Caco-2 (cell line): ENCODE measurements at regions not wholly inside any gene's neighbourhood (a gene's known extent, or its start where the extent isn't known, plus 50 kb on each side); places are given as distances from the start of the nearest gene placed in this dataset.

Source experiments
- BruUV-seq: library from RNA; stranded (reverse); fragments of 400-500 nt; replicated peaks from 2 replicates; lab custom pipeline; 2021; lab: Mats Ljungman, UMichigan
- CTCF ChIA-PET: fragments of 300-600 bp; sonication (Branson Sonifier 250); formaldehyde crosslinking; loops from one replicate; lab custom pipeline; 2022; ENCODE audit warnings: antibody characterized with exemption; lab: Charles Lee
- POLR2A ChIA-PET: fragments of 300-600 bp; sonication (Branson Sonifier 250); formaldehyde crosslinking; loops from one replicate; lab custom pipeline; 2022; ENCODE audit warnings: antibody characterized with exemption; lab: Charles Lee
- DNase-seq, 2 experiments: peaks; one replicate each; pipeline versions ENCODE4 v3.0.0 to v3.0.0-alpha.2; 2020 to 2022
- H3K27me3 ChIP-seq: replicated peaks from 2 replicates; pipeline ENCODE4 v1.6.0; 2011; ENCODE audit warnings: low read length; ENCODE audit not compliant: control insufficient read depth, insufficient read depth
- H3K36me3 ChIP-seq: 2 replicates; pipeline ENCODE4 v1.5.1; 2011; ENCODE audit warnings: low read length; ENCODE audit not compliant: control insufficient read depth, insufficient read depth
- H3K4me1 ChIP-seq: fragments of 250-450 bp; sonication (Bioruptor Pico); 2 replicates; pipeline ENCODE4 v1.5.1; 2020; ENCODE audit warnings: mild to moderate bottlenecking
- H3K4me3 ChIP-seq: 2 replicates; pipeline ENCODE4 v1.5.1; 2011; ENCODE audit warnings: low read depth, mild to moderate bottlenecking, control low read depth, low read length
- H3K9me3 ChIP-seq: fragments of 250-450 bp; sonication (Bioruptor Pico); 2 replicates; pipeline ENCODE4 v1.5.1; 2020; ENCODE audit warnings: mild to moderate bottlenecking, moderate library complexity
- H3K27ac Mint-ChIP-seq: one replicate; pipeline ENCODE4 v1.8.0; 2022; ENCODE audit warnings: mixed read lengths; ENCODE audit not compliant: unreplicated experiment
- H3K27me3 Mint-ChIP-seq: one replicate; pipeline ENCODE4 v1.8.0; 2022; ENCODE audit warnings: mixed read lengths; ENCODE audit not compliant: insufficient read depth, unreplicated experiment
- H3K36me3 Mint-ChIP-seq: one replicate; pipeline ENCODE4 v1.8.0; 2022; ENCODE audit warnings: mild to moderate bottlenecking, mixed read lengths; ENCODE audit not compliant: insufficient read depth, unreplicated experiment
- H3K4me1 Mint-ChIP-seq: one replicate; pipeline ENCODE4 v1.8.0; 2022; ENCODE audit warnings: low read depth, mixed read lengths; ENCODE audit not compliant: unreplicated experiment
- H3K4me3 Mint-ChIP-seq: one replicate; pipeline ENCODE4 v1.8.0; 2022; ENCODE audit warnings: mild to moderate bottlenecking, moderate library complexity, mixed read lengths; ENCODE audit not compliant: unreplicated experiment
- H3K9me3 Mint-ChIP-seq: one replicate; pipeline ENCODE4 v1.8.0; 2022; ENCODE audit warnings: mixed read lengths; ENCODE audit not compliant: unreplicated experiment
- CTCF ChIP-seq, 2 experiments: fragments of 200-600 bp in 1 of 2; IDR thresholded peaks; 1 replicate in 1 of 2; 2 replicates in 1 of 2; pipeline versions ENCODE4 v1.5.1 to v1.8.0; 2011 to 2022; ENCODE audit warnings: antibody characterized with exemption in 1 of 2, control low read depth in 1 of 2, inconsistent platforms in 1 of 2, low read depth in 1 of 2, low read length in 1 of 2, mild to moderate bottlenecking in 1 of 2, moderate library complexity in 1 of 2; ENCODE audit not compliant: insufficient read depth in 1 of 2, severe bottlenecking in 1 of 2, unreplicated experiment in 1 of 2
- intact Hi-C: fragments of 100-400 bp; cut with micrococcal nuclease; formaldehyde crosslinking; loops from one replicate; pipeline ENCODE4 v1.10.0; 2022; ENCODE audit not compliant: unreplicated experiment

GRCh38 chr4:62482355-62482754 lies 1282.2 kb downstream of the ADGRL3 start:
- peaks cover 17% of the 10 kb centered on the region for H3K4me1 Mint-ChIP-seq
- POLR2A ChIA-PET: no interaction called here
- H3K4me3 Mint-ChIP-seq: no peak overlapping the region
- no peaks in the 10 kb centered on the region for H3K9me3 ChIP-seq
- no peaks in the 10 kb centered on the region for H3K27me3 ChIP-seq
- TF ChIP-seq CTCF (IDR thresholded peaks at IDR 0.05; ENCODE audit: insufficient read depth in 1 of 2, low read depth in 1 of 2, low read length in 1 of 2, severe bottlenecking in 1 of 2, unreplicated experiment in 1 of 2): no peak
- H3K36me3 ChIP-seq: no peaks in the 10 kb centered on the region
- no peak overlapping the region for H3K27ac Mint-ChIP-seq
- DNase-seq: no peak
- no peaks in the 10 kb centered on the region for H3K36me3 Mint-ChIP-seq
- 0 out of 2 replicates have a peak, but pooled peaks cover 5% of the 10 kb centered on the region for H3K4me1 ChIP-seq
- no peaks in the 10 kb centered on the region for H3K9me3 Mint-ChIP-seq
- intact Hi-C loops: no loop called here
- no TSS peak for BruUV-seq
- CTCF ChIA-PET: no interaction called here
- no peak overlapping the region for H3K4me3 ChIP-seq
- no peaks in the 10 kb centered on the region for H3K27me3 Mint-ChIP-seq

- no peak for DNase-seq
- H3K36me3 ChIP-seq: no peaks in the 10 kb centered on the region
- H3K36me3 Mint-ChIP-seq: no peaks in the 10 kb centered on the region
- ChIA-PET POLR2A (no interaction called here), CTCF (no interaction called here)
- no peak overlapping the region for H3K4me3 Mint-ChIP-seq
- H3K4me1 Mint-ChIP-seq: no peaks in the 10 kb centered on the region
- no peak overlapping the region for H3K27ac Mint-ChIP-seq
- H3K4me1 ChIP-seq: no peaks in the 10 kb centered on the region
- BruUV-seq: no TSS peak
- H3K27me3 Mint-ChIP-seq: no peaks in the 10 kb centered on the region
- no peaks in the 10 kb centered on the region for H3K27me3 ChIP-seq
- H3K9me3 Mint-ChIP-seq: no peaks in the 10 kb centered on the region
- intact Hi-C loops: no loop called here
- TF ChIP-seq CTCF (IDR thresholded peaks at IDR 0.05; ENCODE audit: insufficient read depth in 1 of 2, low read depth in 1 of 2, low read length in 1 of 2, severe bottlenecking in 1 of 2, unreplicated experiment in 1 of 2): no peak
- no peak overlapping the region for H3K4me3 ChIP-seq
- no peaks in the 10 kb centered on the region for H3K9me3 ChIP-seq
Measured at GRCh38 chr4:62475596-62475995, 1275.5 kb downstream of the ADGRL3 start.

- H3K27me3 Mint-ChIP-seq: no peaks in the 10 kb centered on the region
- no peaks in the 10 kb centered on the region for H3K27me3 ChIP-seq
- no peaks in the 10 kb centered on the region for H3K9me3 ChIP-seq
- no peaks in the 10 kb centered on the region for H3K36me3 ChIP-seq
- DNase-seq: no peak
- H3K4me3 Mint-ChIP-seq: no peak overlapping the region
- no peak for TF ChIP-seq CTCF (IDR thresholded peaks at IDR 0.05; ENCODE audit: insufficient read depth in 1 of 2, low read depth in 1 of 2, low read length in 1 of 2, severe bottlenecking in 1 of 2, unreplicated experiment in 1 of 2)
- H3K27ac Mint-ChIP-seq: no peak overlapping the region
- H3K4me3 ChIP-seq: no peak overlapping the region
- intact Hi-C loops: no loop called here
- no peaks in the 10 kb centered on the region for H3K9me3 Mint-ChIP-seq
- no peaks in the 10 kb centered on the region for H3K4me1 ChIP-seq
- H3K36me3 Mint-ChIP-seq: no peaks in the 10 kb centered on the region
- POLR2A ChIA-PET: no interaction called here
- BruUV-seq: no TSS peak
- CTCF ChIA-PET: no interaction called here
- H3K4me1 Mint-ChIP-seq: no peaks in the 10 kb centered on the region
Measured at GRCh38 chr4:62474802-62475201, 1274.7 kb downstream of the ADGRL3 start.
